AG08395 (cell line): ENCODE measurements at regions not wholly inside any gene's neighbourhood (a gene's known extent, or its start where the extent isn't known, plus 50 kb on each side); places are given as distances from the start of the nearest gene placed in this dataset.
A peak's percentile ranks its signal among the peaks of the same experiment; 100 is the strongest.
"Not testable (repeated sequence)": the region's sequence is repeated elsewhere in the genome, so short reads cannot be mapped to it uniquely, and the experiment has no call there.

Experiments used
- DNase-seq: peaks from one replicate; pipeline ENCODE4 v3.0.0; 2012; ENCODE audit warnings: mixed read lengths, low spot score

DNA sequence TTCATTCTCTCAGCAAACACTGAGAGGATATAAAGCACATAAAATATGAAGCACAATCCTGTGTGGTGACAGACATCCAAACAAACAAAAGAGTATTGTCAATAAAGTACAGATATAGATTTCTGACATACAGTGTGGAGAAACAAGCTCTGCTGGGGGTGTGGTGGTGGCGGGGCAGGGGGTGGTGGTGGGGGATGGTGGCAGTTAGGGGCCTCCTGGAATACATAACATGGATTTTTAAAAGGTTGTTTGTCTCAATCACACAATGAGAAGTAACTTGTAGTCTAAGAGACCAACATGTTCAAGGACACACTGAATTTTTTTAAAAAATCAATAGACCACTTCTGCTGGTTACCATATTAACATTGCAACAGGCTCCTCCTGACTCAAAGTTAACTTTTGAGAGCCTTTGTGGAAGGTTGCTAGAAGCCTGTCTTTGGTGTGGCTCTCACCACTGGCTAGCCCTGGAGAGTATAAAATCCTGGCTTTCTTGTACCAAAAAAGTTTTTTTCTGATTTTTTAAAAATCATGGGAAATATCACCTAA lies 1197.4 kb downstream of the SUCLG1 start:
- DNase-seq = no peak

DNA sequence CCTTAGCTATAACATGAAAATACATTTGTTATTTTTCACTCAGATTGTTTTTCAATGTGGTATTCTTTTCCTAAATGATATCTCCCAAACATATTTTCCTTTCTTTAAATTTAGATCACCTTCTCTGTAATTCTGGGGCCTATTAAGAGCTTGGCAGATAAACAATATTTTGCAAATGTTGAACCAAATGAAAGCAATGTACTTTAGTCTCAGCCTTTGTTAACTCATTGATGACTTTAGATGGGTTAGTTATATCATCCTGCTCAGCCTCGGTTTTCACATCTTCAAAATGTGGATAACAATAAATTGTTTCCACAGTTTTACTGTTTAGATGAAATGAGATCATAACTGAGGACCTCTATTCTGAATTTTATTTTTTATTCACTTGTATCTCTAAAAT lies 1205.2 kb downstream of the SUCLG1 start:
- DNase-seq = no peak

- DNase-seq = no peak
These were observed 1207.7 kb downstream of the SUCLG1 start for GRCh38 chr2:83251321-83251872.

DNA sequence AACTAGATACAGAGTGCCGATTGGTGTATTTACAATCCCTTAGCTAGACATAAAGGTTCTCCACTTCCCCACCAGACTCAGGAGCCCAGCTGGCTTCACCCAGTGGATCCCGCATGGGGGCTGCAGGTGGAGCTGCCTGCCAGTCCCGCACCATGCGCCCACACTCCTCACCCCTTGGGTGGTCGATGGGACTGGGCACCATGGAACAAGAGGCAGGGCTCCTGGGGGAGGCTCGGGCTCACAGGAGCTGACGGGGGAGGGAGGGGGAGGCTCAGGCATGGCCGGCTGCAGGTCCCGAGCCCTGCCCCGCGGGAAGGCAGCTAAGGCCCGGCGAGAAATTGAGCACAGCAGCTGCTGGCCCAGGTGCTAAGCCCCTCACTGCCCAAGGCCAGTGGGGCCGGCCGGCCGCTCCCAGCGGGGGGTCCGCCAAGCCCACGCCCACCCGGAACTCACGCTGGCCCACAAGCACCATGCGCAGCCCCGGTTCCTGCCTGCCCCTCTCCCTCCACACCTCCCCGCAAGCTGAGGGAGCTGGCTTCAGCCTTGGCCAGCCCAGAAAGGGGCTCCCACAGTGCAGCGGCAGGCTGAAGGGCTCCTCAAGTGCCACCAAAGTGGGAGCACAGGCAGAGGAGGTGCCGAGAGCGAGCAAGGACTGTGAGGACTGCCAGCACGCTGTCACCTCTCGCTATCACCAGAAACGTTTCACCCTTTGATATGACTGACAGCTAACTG lies 1213.1 kb downstream of the SUCLG1 start:
- not testable (repeated sequence) for DNase-seq

GRCh38 chr2:83240611-83241010 lies 1218.5 kb downstream of the SUCLG1 start:
- DNase-seq = no peak

GRCh38 chr2:83238111-83238510 lies 1221.0 kb downstream of the SUCLG1 start:
- DNase-seq = no peak

- no peak for DNase-seq
These were observed 1224.8 kb downstream of the SUCLG1 start for GRCh38 chr2:83234246-83234645.

GRCh38 chr2:83233781-83234180 lies 1225.3 kb downstream of the SUCLG1 start:
- no peak for DNase-seq

DNA sequence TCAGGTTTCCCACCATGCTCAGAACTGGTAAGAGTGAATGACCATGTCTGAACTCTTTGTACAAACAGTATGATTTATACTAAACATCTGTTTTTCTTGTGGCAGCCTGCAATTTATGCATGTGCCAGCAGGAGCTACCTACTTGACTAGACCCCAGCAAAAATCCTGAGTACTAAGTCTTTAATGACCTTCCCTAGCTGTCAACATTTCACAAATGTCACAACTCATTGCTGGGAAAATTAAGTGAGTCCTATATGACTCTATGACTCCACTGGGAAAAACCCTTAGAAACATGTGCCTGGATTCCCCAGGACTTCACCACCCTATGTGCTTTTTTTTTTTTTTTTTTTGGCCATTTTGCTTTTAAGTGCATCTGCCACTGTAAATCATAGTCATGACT lies 1225.8 kb downstream of the SUCLG1 start:
- DNase-seq = no peak

DNA sequence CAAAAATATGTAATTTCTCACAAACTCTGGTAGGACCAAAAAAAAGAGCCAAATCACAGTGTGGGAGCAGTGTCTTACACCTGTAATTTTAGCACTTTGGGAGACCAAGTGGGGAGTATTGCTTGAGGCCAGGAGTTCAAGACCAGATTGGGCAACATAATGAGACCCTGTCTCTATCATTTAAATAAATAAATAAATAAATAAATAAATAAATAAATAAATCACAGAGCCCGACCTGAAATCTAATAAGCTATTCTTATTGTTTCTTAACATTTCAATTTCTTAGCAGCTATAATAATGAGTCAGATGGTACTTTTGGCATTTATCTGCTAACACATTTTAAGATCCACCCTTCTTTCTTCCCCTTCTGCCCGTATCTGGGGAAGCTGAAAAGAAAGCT lies 1229.6 kb downstream of the SUCLG1 start:
- DNase-seq = no peak

- DNase-seq = no peak
These were observed 1234.4 kb downstream of the SUCLG1 start for GRCh38 chr2:83224591-83225200.

DNA sequence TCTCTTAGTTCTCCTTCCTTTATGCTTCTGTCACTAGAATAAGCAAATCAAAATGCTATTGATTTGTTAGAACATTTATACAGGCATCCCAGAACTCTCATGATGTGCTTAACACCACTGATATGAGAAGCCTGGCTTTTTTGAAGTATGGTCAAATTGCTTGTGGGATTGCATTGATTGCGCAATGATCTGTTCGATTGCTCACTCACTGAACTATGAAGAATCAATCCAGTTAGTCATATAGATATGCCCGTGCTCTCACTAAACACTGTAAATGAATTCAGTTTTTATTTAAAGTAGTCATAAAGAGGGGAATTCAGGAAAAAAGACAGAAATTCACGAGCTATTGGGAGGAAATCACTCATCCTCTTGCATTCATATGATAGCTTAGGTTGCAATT lies 1237.8 kb downstream of the SUCLG1 start:
- no peak for DNase-seq

DNA sequence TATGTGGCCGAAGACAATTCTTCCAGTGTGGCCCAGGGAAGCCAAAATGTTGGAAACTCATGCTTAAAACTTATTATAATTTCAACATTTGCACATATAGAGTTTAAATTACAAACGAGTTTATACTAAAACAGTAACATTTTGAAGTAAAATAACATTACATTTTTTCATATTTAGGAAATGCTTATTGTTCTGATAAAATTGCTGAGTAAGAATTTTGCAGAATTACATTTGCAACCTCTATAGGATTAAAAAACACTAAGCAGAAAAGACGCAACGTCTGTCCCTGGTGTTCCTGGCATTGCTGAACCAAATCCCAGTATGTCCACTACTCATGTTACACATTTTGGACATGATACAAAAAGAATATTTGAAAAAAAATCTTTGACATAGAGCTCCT lies 1241.2 kb downstream of the SUCLG1 start:
- no peak for DNase-seq

DNA sequence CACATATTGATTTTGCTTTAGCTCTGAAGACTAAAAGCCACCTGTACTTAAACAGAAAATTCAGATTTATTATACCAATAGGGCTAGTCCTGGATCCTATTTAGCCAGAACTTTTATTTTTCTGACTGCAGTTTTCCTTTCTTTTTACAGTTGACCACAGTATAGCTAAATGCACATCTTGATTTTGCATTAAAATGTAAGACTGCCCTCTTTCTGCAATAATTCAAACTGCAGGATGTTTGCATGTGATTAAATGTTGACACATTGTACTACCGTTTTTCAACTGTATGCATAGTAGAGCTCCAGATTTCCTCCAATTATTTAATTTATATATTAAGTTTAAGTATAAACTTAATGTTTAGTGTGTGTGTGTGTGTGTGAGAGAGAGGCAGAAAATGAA lies 1262.9 kb downstream of the SUCLG1 start:
- peak; percentile 1 for DNase-seq

- no peak for DNase-seq
These were observed 1267.8 kb downstream of the SUCLG1 start for GRCh38 chr2:83191316-83191715.

DNA sequence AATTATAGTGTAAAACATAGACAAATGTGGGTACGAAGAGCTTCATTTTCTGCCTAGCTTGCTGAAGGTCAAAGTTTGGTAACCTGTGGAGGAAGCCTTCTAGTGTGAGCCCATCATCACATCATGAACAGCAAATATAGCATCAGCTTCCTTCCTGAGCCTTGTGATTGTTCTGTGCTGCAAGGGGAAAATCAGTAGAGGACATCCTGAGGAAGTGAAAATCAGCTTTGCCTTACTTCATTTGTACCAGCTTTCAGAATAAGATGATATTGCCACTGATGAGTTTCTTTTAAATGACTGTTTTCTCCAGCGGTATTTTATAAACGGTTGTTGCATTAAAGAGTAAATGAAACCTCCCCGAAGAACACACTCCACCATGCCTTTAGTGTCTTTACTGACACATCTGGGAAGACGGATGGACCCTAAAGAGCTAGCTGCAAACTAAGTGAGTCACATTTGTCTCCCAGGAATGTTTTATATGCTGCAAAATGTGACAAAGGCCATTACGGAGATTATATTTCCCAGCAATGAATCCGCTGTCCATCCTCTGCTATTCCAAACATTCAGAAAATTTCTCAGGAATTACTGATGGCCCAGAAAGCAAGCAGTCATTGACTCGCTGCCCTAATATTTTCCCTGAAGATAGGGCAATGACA lies 1272.8 kb downstream of the SUCLG1 start:
- DNase-seq = no peak

DNA sequence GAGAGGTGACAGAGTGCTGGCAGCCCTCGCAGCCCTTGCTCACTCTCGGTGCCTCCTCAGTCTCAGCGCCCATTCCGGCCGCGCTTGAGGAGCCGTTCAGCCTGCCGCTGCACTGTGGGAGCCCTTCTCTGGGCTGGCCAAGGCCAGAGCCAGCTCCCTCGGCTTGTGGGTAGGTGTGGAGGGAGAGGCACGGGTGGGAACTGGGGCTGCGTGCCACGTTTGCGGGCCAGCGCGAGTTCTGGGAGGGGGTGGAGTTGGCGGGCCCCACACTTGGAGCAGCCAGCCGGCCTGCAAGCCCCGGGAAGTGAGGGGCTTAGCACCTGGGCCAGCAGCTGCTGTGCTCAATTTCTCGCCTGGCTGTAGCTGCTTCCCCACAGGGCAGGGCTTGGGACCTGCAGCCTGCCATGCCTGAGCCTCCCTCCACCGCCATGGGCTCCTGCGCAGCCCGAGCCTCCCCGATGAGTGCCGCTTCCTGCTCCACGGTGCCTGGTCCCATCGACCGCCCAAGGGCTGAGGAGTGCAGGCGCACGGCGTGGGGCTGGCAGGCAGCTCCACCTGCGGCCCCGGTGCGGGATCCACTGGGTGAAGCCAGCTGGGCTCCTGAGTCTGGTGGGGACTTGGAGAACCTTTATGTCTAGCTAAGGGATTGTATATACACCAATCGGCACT lies 1278.1 kb downstream of the SUCLG1 start:
- DNase-seq = not testable (repeated sequence)

- DNase-seq = no peak
These were observed 1282.5 kb downstream of the SUCLG1 start for GRCh38 chr2:83176539-83176938.

GRCh38 chr2:83172841-83173240 lies 1286.2 kb downstream of the SUCLG1 start:
- DNase-seq = peak; percentile 2

- DNase-seq = no peak
These were observed 1290.7 kb downstream of the SUCLG1 start for GRCh38 chr2:83168377-83168776.

DNA sequence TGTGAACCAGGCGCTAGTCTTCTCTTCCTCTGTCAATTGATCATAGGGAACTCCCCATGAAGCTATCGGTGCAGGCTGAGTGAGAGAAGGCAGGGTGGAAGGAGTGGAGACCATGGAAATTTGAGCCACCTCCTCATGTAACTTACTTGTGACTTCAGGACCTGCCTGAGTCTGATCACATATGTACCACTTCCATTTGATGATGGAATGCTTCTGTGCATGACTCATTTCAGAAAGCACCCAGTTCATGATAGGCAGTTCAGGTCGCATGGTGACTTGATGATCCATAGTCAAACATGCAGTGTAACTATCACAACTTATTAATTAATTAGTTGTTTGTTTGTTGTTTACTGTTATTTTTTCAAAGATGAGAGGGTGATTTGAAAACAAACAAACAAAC lies 1296.7 kb downstream of the SUCLG1 start:
- no peak for DNase-seq

- DNase-seq = no peak
These were observed 1298.5 kb downstream of the SUCLG1 start for GRCh38 chr2:83160571-83160970.
